ENCODE measurements at regions not wholly inside any gene's neighbourhood (a gene's known extent, or its start where the extent isn't known, plus 50 kb on each side); places are given as distances from the start of the nearest gene placed in this dataset.

DNA sequence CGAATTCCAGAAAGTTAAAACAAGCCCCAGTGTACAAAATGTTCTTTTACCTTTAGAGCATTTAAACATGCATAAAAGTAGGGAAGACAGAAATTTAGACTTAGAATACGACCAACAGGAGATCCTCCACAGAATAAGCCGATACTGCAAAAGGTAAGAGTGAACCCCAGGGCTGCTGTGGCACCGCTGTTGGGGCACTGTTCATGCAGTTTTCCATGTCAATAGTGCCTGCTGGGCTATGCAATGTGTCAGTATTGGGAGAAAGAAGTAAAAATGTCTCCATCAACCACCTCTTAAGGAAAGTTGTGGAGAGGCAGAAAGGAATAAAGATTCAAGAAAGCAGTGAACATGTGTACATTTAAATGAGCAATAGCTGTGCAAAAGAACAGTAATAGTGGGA, 326.5 kb upstream of the SEMA3C start:
- no peak overlapping the region for H3K4me3 ChIP-seq (ENCODE audit: low read depth, low read length)
- DNase-seq (ENCODE audit: low read depth) = no peak
- TF ChIP-seq, protein P1, sequence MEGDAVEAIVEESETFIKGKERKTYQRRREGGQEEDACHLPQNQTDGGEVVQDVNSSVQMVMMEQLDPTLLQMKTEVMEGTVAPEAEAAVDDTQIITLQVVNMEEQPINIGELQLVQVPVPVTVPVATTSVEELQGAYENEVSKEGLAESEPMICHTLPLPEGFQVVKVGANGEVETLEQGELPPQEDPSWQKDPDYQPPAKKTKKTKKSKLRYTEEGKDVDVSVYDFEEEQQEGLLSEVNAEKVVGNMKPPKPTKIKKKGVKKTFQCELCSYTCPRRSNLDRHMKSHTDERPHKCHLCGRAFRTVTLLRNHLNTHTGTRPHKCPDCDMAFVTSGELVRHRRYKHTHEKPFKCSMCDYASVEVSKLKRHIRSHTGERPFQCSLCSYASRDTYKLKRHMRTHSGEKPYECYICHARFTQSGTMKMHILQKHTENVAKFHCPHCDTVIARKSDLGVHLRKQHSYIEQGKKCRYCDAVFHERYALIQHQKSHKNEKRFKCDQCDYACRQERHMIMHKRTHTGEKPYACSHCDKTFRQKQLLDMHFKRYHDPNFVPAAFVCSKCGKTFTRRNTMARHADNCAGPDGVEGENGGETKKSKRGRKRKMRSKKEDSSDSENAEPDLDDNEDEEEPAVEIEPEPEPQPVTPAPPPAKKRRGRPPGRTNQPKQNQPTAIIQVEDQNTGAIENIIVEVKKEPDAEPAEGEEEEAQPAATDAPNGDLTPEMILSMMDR (IDR thresholded peaks at IDR 0.05; ENCODE audit: insufficient read depth, low read length) = no peak

DNA sequence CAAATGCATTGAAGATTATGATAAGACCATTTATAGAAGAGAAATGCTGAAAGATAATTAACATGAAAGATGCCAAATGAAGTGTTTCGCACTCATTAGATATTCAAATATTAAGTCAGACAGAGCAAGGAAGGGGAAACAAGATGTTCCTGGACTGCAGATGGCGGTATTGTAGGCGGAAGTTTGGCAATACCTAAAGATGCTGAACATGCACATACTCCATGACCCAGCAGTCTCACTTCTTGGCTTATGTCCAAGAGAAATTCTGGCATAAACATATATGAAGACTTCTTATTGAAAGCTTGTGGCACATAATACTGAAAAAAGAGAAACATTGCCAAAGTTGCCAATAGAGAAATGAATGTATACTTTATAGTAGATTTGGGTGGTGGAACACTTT, 325.4 kb upstream of the SEMA3C start:
- DNase-seq (ENCODE audit: low read depth) = peak; percentile 37
- TF ChIP-seq, protein P1 (IDR thresholded peaks at IDR 0.05; ENCODE audit: insufficient read depth, low read length) = no peak
- H3K4me3 ChIP-seq (ENCODE audit: low read depth, low read length) = no peak overlapping the region

GRCh38 chr7:81236560-81236959, 317.7 kb upstream of the SEMA3C start:
- TF ChIP-seq, protein P1 (IDR thresholded peaks at IDR 0.05; ENCODE audit: insufficient read depth, low read length) = no peak
- no peak for DNase-seq (ENCODE audit: low read depth)
- no peak overlapping the region for H3K4me3 ChIP-seq (ENCODE audit: low read depth, low read length)

DNA sequence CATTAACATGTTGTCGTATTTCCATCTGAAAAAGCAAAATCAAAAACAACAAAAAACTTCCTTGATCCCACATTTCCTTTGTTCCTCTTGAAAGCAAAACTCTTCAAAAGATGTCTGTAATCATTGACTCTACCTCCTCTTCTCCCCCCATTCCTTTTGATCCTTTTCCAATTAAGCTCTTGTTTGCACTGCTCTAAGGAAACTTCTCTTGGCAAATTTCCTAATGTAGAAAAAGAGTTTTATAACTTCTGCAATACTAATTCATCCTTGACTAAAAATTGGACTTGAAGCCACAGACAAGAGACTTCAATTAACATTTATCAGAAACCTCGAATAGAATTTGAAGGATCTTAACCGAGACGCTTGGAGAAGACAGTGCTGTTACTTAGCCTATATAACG, 317.1 kb upstream of the SEMA3C start:
- no peak for DNase-seq (ENCODE audit: low read depth)
- no peak overlapping the region for H3K4me3 ChIP-seq (ENCODE audit: low read depth, low read length)
- TF ChIP-seq, protein P1 (IDR thresholded peaks at IDR 0.05; ENCODE audit: insufficient read depth, low read length) = no peak

GRCh38 chr7:81234896-81235295, 316.0 kb upstream of the SEMA3C start:
- DNase-seq (ENCODE audit: low read depth) = peak; percentile 62
- TF ChIP-seq, protein P1 (IDR thresholded peaks at IDR 0.05; ENCODE audit: insufficient read depth, low read length) = no peak
- no peak overlapping the region for H3K4me3 ChIP-seq (ENCODE audit: low read depth, low read length)

- H3K4me3 ChIP-seq (ENCODE audit: low read depth, low read length) = no peak overlapping the region
- TF ChIP-seq, protein P1 (IDR thresholded peaks at IDR 0.05; ENCODE audit: insufficient read depth, low read length) = no peak
- peak; percentile 19 for DNase-seq (ENCODE audit: low read depth)
Observed at GRCh38 chr7:81233208-81233940, 314.5 kb upstream of the SEMA3C start.
